ENCODE measurements at regions not wholly inside any gene's neighbourhood (a gene's known extent, or its start where the extent isn't known, plus 50 kb on each side); places are given as distances from the start of the nearest gene placed in this dataset.
A peak's percentile ranks its signal among the peaks of the same experiment; 100 is the strongest.
"Not testable (repeated sequence)": the region's sequence is repeated elsewhere in the genome, so short reads cannot be mapped to it uniquely, and the experiment has no call there.

GRCh38 chr9:75780185-75780584 is 110.3 kb upstream of the PCSK5 start:
- no peak for DNase-seq (ENCODE audit: low spot score)

GRCh38 chr9:75788006-75788634 is 102.4 kb upstream of the PCSK5 start:
- no peak for DNase-seq (ENCODE audit: low spot score)

- no peak for DNase-seq (ENCODE audit: low spot score)
Observed at GRCh38 chr9:75797085-75797580, 93.3 kb upstream of the PCSK5 start.

GRCh38 chr9:75798505-75798904 is 92.0 kb upstream of the PCSK5 start:
- DNase-seq (ENCODE audit: low spot score): no peak

- peak; percentile 7 for DNase-seq (ENCODE audit: low spot score)
Observed at GRCh38 chr9:75803130-75803529, 87.3 kb upstream of the PCSK5 start.

- no peak for DNase-seq (ENCODE audit: low spot score)
Observed at GRCh38 chr9:75810063-75810462, 80.4 kb upstream of the PCSK5 start.

GRCh38 chr9:75811692-75812091 is 78.8 kb upstream of the PCSK5 start:
- DNase-seq (ENCODE audit: low spot score): no peak

- no peak for DNase-seq (ENCODE audit: low spot score)
Observed at GRCh38 chr9:75812141-75812540, 78.3 kb upstream of the PCSK5 start.

GRCh38 chr9:75814667-75815066 is 75.8 kb upstream of the PCSK5 start:
- DNase-seq (ENCODE audit: low spot score): no peak

GRCh38 chr9:75820471-75821115 is 69.9 kb upstream of the PCSK5 start:
- DNase-seq (ENCODE audit: low spot score): not testable (repeated sequence)

- no peak for DNase-seq (ENCODE audit: low spot score)
Observed at GRCh38 chr9:75823151-75823550, 67.3 kb upstream of the PCSK5 start.

- no peak for DNase-seq (ENCODE audit: low spot score)
Observed at GRCh38 chr9:75824816-75825568, 65.5 kb upstream of the PCSK5 start.

GRCh38 chr9:75826314-75826713 is 64.2 kb upstream of the PCSK5 start:
- DNase-seq (ENCODE audit: low spot score): no peak

GRCh38 chr9:75830303-75830702 is 60.2 kb upstream of the PCSK5 start:
- no peak for DNase-seq (ENCODE audit: low spot score)

- DNase-seq (ENCODE audit: low spot score): no peak
Observed at GRCh38 chr9:75833778-75834177, 56.7 kb upstream of the PCSK5 start.

GRCh38 chr9:75834878-75835277 is 55.6 kb upstream of the PCSK5 start:
- DNase-seq (ENCODE audit: low spot score): no peak
